ENCODE measurements at regions not wholly inside any gene's neighbourhood (a gene's known extent, or its start where the extent isn't known, plus 50 kb on each side); places are given as distances from the start of the nearest gene placed in this dataset.

GRCh38 chr20:34163307-34163706, 51.3 kb upstream of the EIF2S2 start:
- no peak for DNase-seq

- DNase-seq: no peak
Observed at GRCh38 chr20:34164381-34164984, 52.4 kb upstream of the EIF2S2 start.

- no peak for DNase-seq
Observed at GRCh38 chr20:34165018-34165619, 53.1 kb upstream of the EIF2S2 start.

- no peak for DNase-seq
Observed at GRCh38 chr20:34171640-34172039, 59.6 kb upstream of the EIF2S2 start.

GRCh38 chr20:34172926-34173325, 60.9 kb upstream of the EIF2S2 start:
- DNase-seq: no peak

- no peak for DNase-seq
Observed at GRCh38 chr20:34175079-34175478, 63.0 kb upstream of the EIF2S2 start.

GRCh38 chr20:34175879-34176278, 63.8 kb upstream of the EIF2S2 start:
- no peak for DNase-seq

GRCh38 chr20:34177052-34177451, 64.2 kb upstream of the ASIP start:
- DNase-seq: no peak

- no peak for DNase-seq
Observed at GRCh38 chr20:34179637-34180360, 61.4 kb upstream of the ASIP start.

- DNase-seq: peak; percentile 1
Observed at GRCh38 chr20:34180460-34181120, 60.6 kb upstream of the ASIP start.

GRCh38 chr20:34181484-34181883, 59.7 kb upstream of the ASIP start:
- no peak for DNase-seq

GRCh38 chr20:34185766-34186620, 55.2 kb upstream of the ASIP start:
- DNase-seq: no peak

GRCh38 chr20:34189572-34190163, 51.6 kb upstream of the ASIP start:
- no peak for DNase-seq

GRCh38 chr20:34190262-34190661, 51.0 kb upstream of the ASIP start:
- no peak for DNase-seq

GRCh38 chr20:34190679-34191090, 50.5 kb upstream of the ASIP start:
- no peak for DNase-seq
